OCI-LY7 (cell line): ENCODE measurements at regions not wholly inside any gene's neighbourhood (a gene's known extent, or its start where the extent isn't known, plus 50 kb on each side); places are given as distances from the start of the nearest gene placed in this dataset.

Source experiments
- BruUV-seq: library from RNA; stranded (reverse); fragments of 400-500 nt; replicated peaks from 2 replicates; lab custom pipeline; 2021; lab: Mats Ljungman, UMichigan
- CTCF ChIA-PET: fragments of 300-600 bp; sonication (Branson Sonifier 250); formaldehyde crosslinking; loops from one replicate; lab custom pipeline; 2022; ENCODE audit warnings: antibody characterized with exemption; ENCODE audit not compliant: unreplicated experiment; lab: Charles Lee
- POLR2A ChIA-PET: fragments of 300-600 bp; sonication (Branson Sonifier 250); formaldehyde crosslinking; loops from one replicate; lab custom pipeline; 2022; ENCODE audit warnings: antibody characterized with exemption; lab: Charles Lee
- DNase-seq: peaks from one replicate; pipeline ENCODE4 v3.0.0-alpha.2; 2015; ENCODE audit warnings: low spot score
- H2AFZ ChIP-seq: fragments of 200-600 bp; sonication (generic), shearing (Covaris generic); 2 replicates; pipeline ENCODE4 v1.6.1; 2014; ENCODE audit warnings: mild to moderate bottlenecking, antibody characterized with exemption, low read length, moderate library complexity
- H3K27ac ChIP-seq: fragments of 200-600 bp; sonication (generic); 2 replicates; pipeline ENCODE4 v1.5.1; 2014; ENCODE audit warnings: mixed run types, low read depth, mild to moderate bottlenecking, moderate library complexity, low read length, inconsistent platforms; ENCODE audit not compliant: poor library complexity, severe bottlenecking
- H3K36me3 ChIP-seq: fragments of 200-600 bp; sonication (generic); 2 replicates; pipeline ENCODE4 v1.6.1; 2014; ENCODE audit warnings: mild to moderate bottlenecking, antibody characterized with exemption, low read length, moderate library complexity, mixed read lengths; ENCODE audit not compliant: insufficient read depth
- H3K4me1 ChIP-seq: fragments of 200-600 bp; sonication (generic); 2 replicates; pipeline ENCODE4 v1.5.1; 2014; ENCODE audit warnings: mild to moderate bottlenecking, low read length; ENCODE audit not compliant: insufficient read depth, poor library complexity, severe bottlenecking
- H3K4me2 ChIP-seq: fragments of 200-600 bp; sonication (generic); 2 replicates; pipeline ENCODE4 v1.6.1; 2014; ENCODE audit warnings: mild to moderate bottlenecking, low read length
- H3K4me3 ChIP-seq: fragments of 200-600 bp; sonication (generic); 2 replicates; pipeline ENCODE4 v1.5.1; 2014; ENCODE audit warnings: mild to moderate bottlenecking, low read depth, low read length; ENCODE audit not compliant: poor library complexity, severe bottlenecking
- H3K79me2 ChIP-seq: fragments of 200-600 bp; sonication (generic); 2 replicates; pipeline ENCODE4 v1.6.1; 2016; ENCODE audit warnings: low read depth, mild to moderate bottlenecking, low read length, moderate library complexity, mixed read lengths; ENCODE audit not compliant: insufficient read depth
- H3K9me2 ChIP-seq: fragments of 200-600 bp; sonication (generic); 2 replicates; pipeline ENCODE4 v1.6.1; 2016; ENCODE audit warnings: mild to moderate bottlenecking, low read length, mixed read lengths; ENCODE audit not compliant: insufficient read depth
- H3K9me3 ChIP-seq: fragments of 200-600 bp; sonication (generic); 2 replicates; pipeline ENCODE4 v1.6.1; 2014; ENCODE audit warnings: mild to moderate bottlenecking, mixed run types, low read length, mixed read lengths
- H4K20me1 ChIP-seq: fragments of 200-600 bp; sonication (generic); 2 replicates; pipeline ENCODE4 v1.6.1; 2014; ENCODE audit warnings: mild to moderate bottlenecking, antibody characterized with exemption, low read length, moderate library complexity, mixed read lengths; ENCODE audit not compliant: insufficient read depth
- CTCF ChIP-seq: fragments of 200-600 bp; sonication (generic); conservative IDR thresholded peaks from 2 replicates; pipeline ENCODE4 v1.5.1; 2014; ENCODE audit warnings: mild to moderate bottlenecking, antibody characterized with exemption, low read length, moderate library complexity, mixed read lengths
- EZH2phosphoT487 ChIP-seq: fragments of 200-600 bp; sonication (generic); IDR thresholded peaks from 2 replicates; pipeline ENCODE4 v1.6.1; 2018; ENCODE audit warnings: low read depth, borderline replicate concordance, mild to moderate bottlenecking, mixed run types, antibody characterized with exemption, low read length, moderate library complexity, mixed read lengths
- intact Hi-C: fragments of 100-400 bp; cut with micrococcal nuclease; formaldehyde crosslinking; loops from one replicate; pipeline ENCODE4 v1.10.0; 2022; ENCODE audit not compliant: unreplicated experiment

GRCh38 chr6:78513856-78514255, 353.5 kb upstream of the IRAK1BP1 start:
- ChIA-PET POLR2A (interaction anchor here (0.6 kb wide), 1 partner anchor 125 kb away, joined by 5 read pairs; no protein-coding TSS in a partner anchor), CTCF (interaction anchor here (0.5 kb wide), 1 partner anchor 40 kb away, joined by 3 read pairs; no protein-coding TSS in a partner anchor)
- H3K4me2 ChIP-seq: no peak overlapping the region
- no peaks in the 10 kb centered on the region for H3K79me2 ChIP-seq
- H3K4me3 ChIP-seq: no peak overlapping the region
- no peak overlapping the region for H3K27ac ChIP-seq
- no peaks in the 10 kb centered on the region for H4K20me1 ChIP-seq
- no peaks in the 10 kb centered on the region for H3K9me3 ChIP-seq
- no peaks in the 10 kb centered on the region for H3K9me2 ChIP-seq
- intact Hi-C loops: no loop called here
- TF ChIP-seq CTCF (0 out of 2 replicates have a peak, but pooled peaks have one; percentile 22), EZH2phosphoT487 (no peak)
- no peaks in the 10 kb centered on the region for H3K36me3 ChIP-seq
- BruUV-seq: no TSS peak
- no peak overlapping the region for H2AFZ ChIP-seq
- DNase-seq: peak; percentile 1
- H3K4me1 ChIP-seq: no peaks in the 10 kb centered on the region

- POLR2A ChIA-PET: no interaction called here
- intact Hi-C loops: no loop called here
These were observed 352.1 kb upstream of the IRAK1BP1 start for GRCh38 chr6:78515271-78515670.

More at GRCh38 chr6:78515271-78515670, 352.1 kb upstream of the IRAK1BP1 start:
- H3K4me3 ChIP-seq: no peak overlapping the region
- H3K9me3 ChIP-seq: no peaks in the 10 kb centered on the region
- no peak overlapping the region for H3K27ac ChIP-seq
- H4K20me1 ChIP-seq: no peaks in the 10 kb centered on the region
- no peaks in the 10 kb centered on the region for H3K4me1 ChIP-seq
- no TSS peak for BruUV-seq
- TF ChIP-seq CTCF (no peak), EZH2phosphoT487 (no peak)
- no peaks in the 10 kb centered on the region for H3K9me2 ChIP-seq
- H3K79me2 ChIP-seq: no peaks in the 10 kb centered on the region
- CTCF ChIA-PET: no interaction called here
- no peaks in the 10 kb centered on the region for H3K36me3 ChIP-seq
- no peak overlapping the region for H3K4me2 ChIP-seq
- no peak for DNase-seq
- H2AFZ ChIP-seq: no peak overlapping the region
